Endothelial cell of umbilical vein (primary cell): ENCODE measurements at regions not wholly inside any gene's neighbourhood (a gene's known extent, or its start where the extent isn't known, plus 50 kb on each side); places are given as distances from the start of the nearest gene placed in this dataset.

ENCODE experiments used
- BruUV-seq: library from RNA; stranded (reverse); fragments of 400-500 nt; replicated peaks from 2 replicates; lab custom pipeline; 2021; lab: Mats Ljungman, UMichigan
- CTCF ChIA-PET: fragments of 300-600, 350-600 bp; sonication (Branson Sonifier 250); formaldehyde crosslinking; loops from one replicate; lab custom pipeline; 2021; ENCODE audit warnings: antibody characterized with exemption, inconsistent platforms; lab: Charles Lee
- POLR2A ChIA-PET: fragments of 300-600, 350-600 bp; sonication (Branson Sonifier 250); formaldehyde crosslinking; loops from one replicate; lab custom pipeline; 2021; ENCODE audit warnings: antibody characterized with exemption, inconsistent platforms; lab: Charles Lee
- DNase-seq: peaks from one replicate; pipeline ENCODE4 v3.0.0-alpha.2; 2011; ENCODE audit warnings: low read depth, low spot score
- FAIRE-seq: peaks from 2 replicates; lab custom pipeline; 2011; peaks lifted over from hg19 to GRCh38; lab: Jason Lieb, UNC
- H2AFZ ChIP-seq: 2 replicates; pipeline ENCODE4 v1.6.0; 2012; ENCODE audit warnings: low read depth, low read length, control low read depth, inconsistent platforms
- H3K27ac ChIP-seq: 2 replicates; pipeline ENCODE4 v1.5.1; 2011; ENCODE audit warnings: low read depth, mild to moderate bottlenecking, control low read depth, low read length, moderate library complexity; ENCODE audit not compliant: insufficient read depth
- H3K27me3 ChIP-seq, 2 experiments: 2 replicates each; pipeline versions ENCODE4 v1.6.0 to v1.6.1; 2011; ENCODE audit warnings: low read length in 2 of 2, mixed read lengths in 1 of 2; ENCODE audit not compliant: control insufficient read depth in 2 of 2, insufficient read depth in 2 of 2
- H3K36me3 ChIP-seq, 2 experiments: 2 replicates in 1 of 2; 3 replicates in 1 of 2; pipeline ENCODE4 v1.5.1; 2011; ENCODE audit warnings: low read length in 2 of 2, mild to moderate bottlenecking in 1 of 2, moderate library complexity in 1 of 2; ENCODE audit not compliant: control insufficient read depth in 2 of 2, insufficient read depth in 2 of 2; ENCODE audit errors: extremely low read depth in 1 of 2
- H3K4me1 ChIP-seq: 3 replicates; pipeline ENCODE4 v1.5.1; 2011; ENCODE audit warnings: mild to moderate bottlenecking, low read length; ENCODE audit not compliant: control insufficient read depth, insufficient read depth; ENCODE audit errors: extremely low read depth
- H3K4me2 ChIP-seq: 2 replicates; pipeline ENCODE4 v1.6.1; 2011; ENCODE audit warnings: low read length, control low read depth, mixed read lengths; ENCODE audit not compliant: insufficient read depth
- H3K4me3 ChIP-seq, 3 experiments: fragments of 200-600 bp in 1 of 3; sonication (generic), shearing (Covaris generic) in 1 of 3; replicated peaks in 1 of 3; 2 replicates each; pipeline ENCODE4 v1.5.1; 2011 to 2016; ENCODE audit warnings: control low read depth in 3 of 3, low read length in 3 of 3, mild to moderate bottlenecking in 2 of 3, inconsistent platforms in 1 of 3, low read depth in 1 of 3, moderate library complexity in 1 of 3; ENCODE audit not compliant: insufficient read depth in 1 of 3
- H3K79me2 ChIP-seq: 2 replicates; pipeline ENCODE4 v1.6.0; 2012; ENCODE audit warnings: low read length, inconsistent platforms; ENCODE audit not compliant: control insufficient read depth, insufficient read depth
- H3K9ac ChIP-seq: replicated peaks from 2 replicates; pipeline ENCODE3; 2011; ENCODE audit warnings: low read length, control low read depth; ENCODE audit not compliant: insufficient read depth; ENCODE audit errors: extremely low read depth
- H3K9me1 ChIP-seq: replicated peaks from 3 replicates; pipeline ENCODE4 v1.6.0; 2011; ENCODE audit warnings: mild to moderate bottlenecking, low read length; ENCODE audit not compliant: control insufficient read depth, insufficient read depth; ENCODE audit errors: extremely low read depth
- H3K9me3 ChIP-seq: replicated peaks from 2 replicates; pipeline ENCODE4 v1.5.1; 2012; ENCODE audit warnings: low read length, inconsistent platforms; ENCODE audit not compliant: control insufficient read depth, insufficient read depth
- H4K20me1 ChIP-seq: replicated peaks from 2 replicates; pipeline ENCODE3; 2011; ENCODE audit warnings: mild to moderate bottlenecking, low read length; ENCODE audit not compliant: control insufficient read depth, insufficient read depth; ENCODE audit errors: extremely low read depth
- EZH2 ChIP-seq: IDR thresholded peaks from 2 replicates; pipeline ENCODE4 v1.6.1; 2012; ENCODE audit warnings: borderline replicate concordance, low read depth, mild to moderate bottlenecking, moderate library complexity, low read length, inconsistent platforms; ENCODE audit not compliant: severe bottlenecking
- FOS ChIP-seq: IDR thresholded peaks from 2 replicates; pipeline ENCODE4 v1.6.1; 2011; ENCODE audit warnings: mild to moderate bottlenecking, low read length, moderate library complexity, borderline replicate concordance; ENCODE audit not compliant: insufficient read depth
- GATA2 ChIP-seq: IDR thresholded peaks from 2 replicates; pipeline ENCODE4 v1.7.0; 2011; ENCODE audit warnings: low read depth, mild to moderate bottlenecking, moderate library complexity, mixed read lengths, low read length; ENCODE audit not compliant: insufficient read length, insufficient read depth
- JUN ChIP-seq: IDR thresholded peaks from 2 replicates; pipeline ENCODE4 v1.6.1; 2011; ENCODE audit warnings: borderline replicate concordance, low read depth; ENCODE audit not compliant: insufficient read length, insufficient read depth
- MYC ChIP-seq: IDR thresholded peaks from one replicate; pipeline ENCODE4 v1.6.1; 2011; ENCODE audit warnings: mild to moderate bottlenecking, low read depth, low read length
- POLR2A ChIP-seq: IDR thresholded peaks from 2 replicates; pipeline ENCODE4 v1.6.1; 2012; ENCODE audit warnings: low read depth, mild to moderate bottlenecking, control low read depth, low read length
- POLR2AphosphoS5 ChIP-seq: IDR thresholded peaks from 2 replicates; pipeline ENCODE4 v1.6.1; 2012; ENCODE audit warnings: low read depth, mild to moderate bottlenecking, control low read depth, low read length, moderate library complexity; ENCODE audit not compliant: insufficient read depth
- dilution Hi-C: fragments of 300-500 bp; cut with MboI; formaldehyde crosslinking; loops from one replicate; pipeline ENCODE4 v1.15.0; 2019; ENCODE audit warnings: low sequenced_read_pairs; ENCODE audit not compliant: extremely low pct_ligation_motif_present
- intact Hi-C: fragments of 100-400 bp; cut with micrococcal nuclease; formaldehyde crosslinking; loops from one replicate; pipeline ENCODE4 v1.10.0; 2022
- TF ChIP-seq, protein P1 (sequence below): IDR thresholded peaks from 2 replicates; pipeline ENCODE4 v1.6.1; 2011; ENCODE audit not compliant: insufficient read depth, insufficient read length
- TF ChIP-seq, protein P2 (sequence below), 2 donors: IDR thresholded peaks; 1 replicate in 1 of 2; 2 replicates in 1 of 2; pipeline ENCODE4 v1.5.1; 2011; ENCODE audit warnings: low read length in 2 of 2, mild to moderate bottlenecking in 2 of 2, moderate library complexity in 2 of 2, control low read depth in 1 of 2, inconsistent platforms in 1 of 2, low read depth in 1 of 2; ENCODE audit not compliant: insufficient read depth in 1 of 2; ENCODE audit errors: extremely low read depth in 1 of 2

DNA sequence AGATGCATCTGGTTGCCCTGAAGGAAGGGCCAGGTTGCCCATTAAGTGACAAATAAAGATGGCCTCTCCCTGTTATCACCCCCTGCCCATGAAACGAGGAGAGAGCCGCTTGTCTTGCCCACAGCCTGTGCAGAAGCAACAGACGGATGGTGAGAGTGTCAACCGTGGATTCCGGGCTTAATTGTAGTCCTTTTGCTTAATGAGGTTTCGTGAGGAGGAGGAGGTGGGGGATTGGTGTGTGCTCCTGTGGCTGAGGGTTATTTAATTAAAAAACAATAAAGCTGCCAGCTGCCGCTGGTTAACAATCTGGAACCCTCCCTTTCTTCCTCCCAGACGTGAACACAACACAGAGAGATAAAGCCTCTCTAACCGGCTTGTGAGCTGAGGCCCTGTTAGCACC lies 188.0 kb upstream of the PARD3B start:
- Histone ChIP-seq H4K20me1 (no peaks in the 10 kb centered on the region), H3K4me3 (no peak overlapping the region), H3K27ac (no peak overlapping the region), H3K79me2 (no peaks in the 10 kb centered on the region), H3K36me3 (no peaks in the 10 kb centered on the region), H3K9me1 (no peaks in the 10 kb centered on the region), H3K9me3 (no peaks in the 10 kb centered on the region), H3K27me3 (no peaks in the 10 kb centered on the region), H3K9ac (no peak overlapping the region), H3K4me2 (no peak overlapping the region), H2AFZ (no peak overlapping the region), H3K4me1 (peaks cover 7% of the 10 kb centered on the region)
- intact Hi-C loops (no loop called here), dilution Hi-C loops (no loop called here)
- POLR2A ChIA-PET: no interaction called here
- DNase-seq (no peak), FAIRE-seq (no peak)
- CTCF ChIA-PET: no interaction called here
- TF ChIP-seq, protein P1, sequence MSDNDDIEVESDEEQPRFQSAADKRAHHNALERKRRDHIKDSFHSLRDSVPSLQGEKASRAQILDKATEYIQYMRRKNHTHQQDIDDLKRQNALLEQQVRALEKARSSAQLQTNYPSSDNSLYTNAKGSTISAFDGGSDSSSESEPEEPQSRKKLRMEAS: no peak
- TF ChIP-seq GATA2 (no peak), MYC (no peak), POLR2AphosphoS5 (no peak), JUN (no peak), FOS (no peak), EZH2 (no peak), POLR2A (no peak)
- TF ChIP-seq, protein P2, sequence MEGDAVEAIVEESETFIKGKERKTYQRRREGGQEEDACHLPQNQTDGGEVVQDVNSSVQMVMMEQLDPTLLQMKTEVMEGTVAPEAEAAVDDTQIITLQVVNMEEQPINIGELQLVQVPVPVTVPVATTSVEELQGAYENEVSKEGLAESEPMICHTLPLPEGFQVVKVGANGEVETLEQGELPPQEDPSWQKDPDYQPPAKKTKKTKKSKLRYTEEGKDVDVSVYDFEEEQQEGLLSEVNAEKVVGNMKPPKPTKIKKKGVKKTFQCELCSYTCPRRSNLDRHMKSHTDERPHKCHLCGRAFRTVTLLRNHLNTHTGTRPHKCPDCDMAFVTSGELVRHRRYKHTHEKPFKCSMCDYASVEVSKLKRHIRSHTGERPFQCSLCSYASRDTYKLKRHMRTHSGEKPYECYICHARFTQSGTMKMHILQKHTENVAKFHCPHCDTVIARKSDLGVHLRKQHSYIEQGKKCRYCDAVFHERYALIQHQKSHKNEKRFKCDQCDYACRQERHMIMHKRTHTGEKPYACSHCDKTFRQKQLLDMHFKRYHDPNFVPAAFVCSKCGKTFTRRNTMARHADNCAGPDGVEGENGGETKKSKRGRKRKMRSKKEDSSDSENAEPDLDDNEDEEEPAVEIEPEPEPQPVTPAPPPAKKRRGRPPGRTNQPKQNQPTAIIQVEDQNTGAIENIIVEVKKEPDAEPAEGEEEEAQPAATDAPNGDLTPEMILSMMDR (IDR thresholded peaks at IDR 0.05; ENCODE audit: extremely low read depth in 1 of 2, insufficient read depth in 1 of 2, low read depth in 1 of 2, low read length in 2 of 2): no peak
- no TSS peak for BruUV-seq
